LoVo (cell line): ENCODE measurements at regions not wholly inside any gene's neighbourhood (a gene's known extent, or its start where the extent isn't known, plus 50 kb on each side); places are given as distances from the start of the nearest gene placed in this dataset.

ENCODE experiments used
- DNase-seq: peaks from one replicate; pipeline ENCODE4 v3.0.0-alpha.2; 2016; ENCODE audit warnings: low spot score

DNA sequence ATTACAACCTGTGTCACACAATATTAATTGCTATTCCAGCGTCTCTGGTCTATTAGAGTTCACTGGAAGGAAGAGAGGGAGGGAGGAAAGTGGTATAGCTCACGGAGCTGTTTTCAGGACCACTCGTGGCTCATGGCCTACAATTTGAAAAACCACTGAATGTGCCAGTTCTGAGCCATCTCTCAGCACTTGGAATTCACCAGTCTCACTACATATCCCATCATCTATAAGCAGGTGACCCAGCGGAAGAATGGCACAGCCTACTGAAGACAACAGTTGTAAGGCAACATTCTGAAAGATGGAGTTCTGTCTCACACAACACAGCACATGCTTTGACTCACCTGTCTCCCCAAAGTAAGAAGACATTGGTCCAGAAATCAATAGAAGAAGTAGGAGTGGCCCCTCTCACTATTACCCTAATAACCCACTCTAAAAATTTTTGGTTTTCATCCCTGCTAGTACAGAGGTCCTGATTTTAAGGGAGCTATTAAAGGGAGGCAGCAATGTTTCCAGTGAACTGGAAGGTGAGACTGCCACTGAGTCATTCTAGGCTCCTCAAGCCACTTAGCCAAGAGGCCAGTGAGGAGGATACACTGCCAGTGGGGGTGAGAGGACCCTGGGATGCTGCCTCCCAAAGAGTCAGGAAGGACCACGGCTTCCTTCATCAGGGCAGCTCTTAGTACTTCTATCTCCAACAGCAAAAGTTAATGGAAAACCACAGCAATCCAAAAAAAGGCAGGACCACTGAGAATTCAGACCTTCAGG lies 50.0 kb upstream of the DOCK9 start:
- no peak for DNase-seq

DNA sequence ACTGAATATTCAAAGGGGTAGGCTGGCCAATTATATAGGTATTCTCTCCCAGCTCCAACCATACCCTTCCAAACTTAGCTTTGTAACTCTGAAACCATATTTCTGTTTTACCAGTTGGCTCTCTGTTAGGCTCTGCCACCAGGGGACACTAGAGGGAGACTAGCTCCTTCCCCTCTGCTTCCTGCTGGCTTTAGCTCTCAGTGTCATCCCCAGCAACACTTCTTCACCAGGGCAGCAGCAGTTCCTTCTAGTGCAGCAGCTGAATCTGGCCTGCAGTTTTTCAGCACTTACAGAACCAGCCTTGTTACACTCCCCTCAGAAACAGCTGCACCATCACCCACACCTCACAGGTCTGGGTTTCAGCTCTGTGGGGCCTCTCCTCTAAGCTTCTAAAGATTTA lies 51.0 kb upstream of the DOCK9 start:
- DNase-seq, result no peak

DNA sequence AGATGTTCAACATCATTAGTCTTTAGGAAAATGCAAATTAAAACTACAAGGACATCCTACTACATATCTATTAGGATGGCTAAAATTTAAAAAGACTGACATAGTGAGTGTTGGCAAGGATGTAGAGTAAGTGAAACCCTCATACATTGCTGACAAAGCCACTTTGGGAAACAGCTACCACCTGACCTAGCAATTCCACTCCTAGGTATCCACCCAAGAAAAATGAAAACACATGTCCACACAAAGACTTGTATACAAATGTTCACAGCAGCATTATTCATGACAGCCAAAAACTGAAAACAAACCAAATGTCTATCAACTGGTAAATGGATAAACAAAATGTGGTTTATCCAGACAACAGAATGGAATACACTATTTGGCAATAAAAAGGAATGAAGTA lies 51.7 kb upstream of the DOCK9 start:
- no peak for DNase-seq

DNA sequence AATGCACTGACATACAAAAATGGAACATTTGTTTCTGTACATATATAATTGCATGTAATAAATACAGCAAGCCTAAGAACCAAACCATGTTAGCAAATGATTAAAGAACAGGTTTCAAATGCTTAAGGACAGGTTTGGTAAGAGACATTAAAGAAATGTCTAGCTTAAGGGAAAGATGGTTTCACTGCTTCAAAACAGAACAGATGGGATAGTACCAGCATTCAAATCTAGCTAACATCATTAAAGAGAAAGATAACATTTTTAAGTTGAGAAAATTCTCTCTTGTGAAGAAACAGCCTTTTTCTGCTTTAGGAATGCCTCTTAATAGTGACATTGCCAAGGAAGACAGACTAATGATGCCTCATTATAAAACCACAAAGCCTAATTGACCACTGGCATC lies 52.5 kb upstream of the DOCK9 start:
- DNase-seq, result no peak

DNA sequence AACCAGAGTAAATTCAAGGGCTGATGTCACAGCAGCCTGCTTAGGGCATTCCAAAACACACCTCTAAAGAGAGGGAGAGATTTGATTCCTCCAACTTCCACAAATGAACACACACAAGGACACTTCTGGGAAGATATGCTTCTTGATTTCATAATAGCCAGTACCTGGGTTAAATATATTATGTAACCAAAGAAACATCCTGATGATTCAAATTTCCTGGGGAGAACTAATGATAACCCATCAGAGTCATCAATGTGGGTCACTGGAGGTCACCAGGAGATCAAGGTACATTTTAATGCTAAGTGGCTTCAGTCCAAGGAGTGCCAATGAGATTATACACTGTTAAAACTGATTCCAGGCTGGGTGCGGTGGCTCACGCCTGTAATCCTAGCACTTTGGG lies 54.0 kb upstream of the DOCK9 start:
- no peak for DNase-seq

DNA sequence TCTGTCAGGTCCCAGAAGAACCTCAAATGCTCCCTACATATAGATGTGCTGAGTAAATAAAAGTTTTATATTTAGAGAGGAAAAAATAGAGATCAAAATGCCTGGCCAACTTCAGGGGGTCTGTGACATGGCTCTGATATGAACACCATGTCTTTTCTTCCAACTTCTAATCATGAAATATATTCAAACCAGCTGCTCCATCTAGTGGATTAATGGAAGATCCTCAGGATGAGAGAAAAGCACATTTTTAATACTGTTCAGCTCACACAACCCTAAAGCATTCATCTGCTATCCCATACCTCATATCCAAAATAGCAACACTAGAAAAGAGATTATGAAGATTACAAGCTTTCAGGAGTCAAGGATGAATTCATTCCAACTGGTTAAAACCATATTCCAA lies 56.0 kb upstream of the DOCK9 start:
- DNase-seq, result no peak

DNA sequence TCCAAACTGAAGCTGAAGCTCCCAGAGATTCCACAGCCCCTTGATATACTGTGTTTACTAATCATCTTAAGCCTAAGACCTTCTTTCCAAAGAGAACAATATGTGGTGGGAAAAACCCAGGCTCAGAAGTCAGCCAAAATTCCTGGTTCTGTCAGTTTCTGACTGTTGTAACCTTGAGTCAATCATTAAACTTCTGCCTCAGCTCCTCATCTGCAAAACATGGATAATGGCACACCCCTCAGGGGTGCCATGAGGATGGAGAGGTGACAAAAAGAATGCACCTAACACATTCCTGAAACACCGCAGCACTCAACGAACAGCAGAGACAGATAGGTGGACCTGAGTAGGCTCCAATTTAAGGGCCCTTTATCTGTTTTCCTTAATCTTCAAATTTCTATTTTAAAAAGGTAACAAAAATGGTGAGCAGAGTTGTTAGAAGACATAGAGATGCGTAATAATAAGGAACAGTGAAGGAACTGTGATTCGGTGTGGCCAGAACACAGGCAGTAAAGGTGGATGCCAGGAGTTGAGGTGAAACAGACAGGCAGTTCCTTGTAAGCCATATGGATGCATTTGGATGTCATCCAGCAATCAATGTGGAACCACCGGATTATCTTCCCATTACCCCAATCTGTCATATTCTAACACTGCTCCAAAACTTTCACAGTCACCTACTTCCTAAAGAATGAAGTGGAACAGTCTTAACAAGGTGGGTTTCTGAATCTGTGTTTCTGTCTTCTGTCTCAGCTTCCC lies 56.6 kb upstream of the DOCK9 start:
- no peak for DNase-seq

DNA sequence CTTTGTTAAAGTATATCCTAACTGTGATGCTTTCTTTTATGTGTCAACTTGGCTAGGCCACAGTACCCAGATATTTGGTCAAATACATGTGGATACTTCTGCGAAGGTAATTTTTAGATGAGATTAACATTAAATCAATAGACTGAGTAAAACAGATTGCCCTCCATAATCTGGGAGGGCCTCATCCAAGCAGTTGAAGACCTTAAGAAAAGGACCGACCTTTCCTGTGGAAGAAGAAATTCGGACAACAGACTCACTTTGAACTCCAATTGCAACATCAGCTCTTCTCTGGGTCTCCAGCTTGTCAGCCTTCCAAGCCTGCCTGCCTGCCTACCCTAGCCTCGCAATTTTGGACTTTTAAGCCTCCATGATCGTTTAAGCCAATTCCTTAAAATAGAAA lies 57.9 kb upstream of the DOCK9 start:
- no peak for DNase-seq

DNA sequence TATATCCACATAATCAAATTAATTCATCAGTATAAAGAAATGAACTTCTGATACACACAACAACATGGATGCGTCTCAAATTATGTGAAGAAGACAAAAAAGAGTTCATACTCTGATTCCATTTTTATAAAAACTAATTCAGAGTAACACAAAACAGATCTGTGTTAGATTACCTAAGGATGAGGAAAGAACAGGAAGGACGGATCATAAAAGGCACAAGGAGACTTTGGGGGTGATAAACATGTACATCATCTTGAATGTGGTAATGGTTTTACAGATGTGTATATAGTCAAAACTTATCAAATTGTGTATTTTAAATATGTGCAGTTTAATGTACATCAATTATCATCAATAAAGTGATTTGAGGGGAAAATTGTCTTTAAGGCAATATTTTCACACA lies 59.9 kb upstream of the DOCK9 start:
- DNase-seq, result no peak

DNA sequence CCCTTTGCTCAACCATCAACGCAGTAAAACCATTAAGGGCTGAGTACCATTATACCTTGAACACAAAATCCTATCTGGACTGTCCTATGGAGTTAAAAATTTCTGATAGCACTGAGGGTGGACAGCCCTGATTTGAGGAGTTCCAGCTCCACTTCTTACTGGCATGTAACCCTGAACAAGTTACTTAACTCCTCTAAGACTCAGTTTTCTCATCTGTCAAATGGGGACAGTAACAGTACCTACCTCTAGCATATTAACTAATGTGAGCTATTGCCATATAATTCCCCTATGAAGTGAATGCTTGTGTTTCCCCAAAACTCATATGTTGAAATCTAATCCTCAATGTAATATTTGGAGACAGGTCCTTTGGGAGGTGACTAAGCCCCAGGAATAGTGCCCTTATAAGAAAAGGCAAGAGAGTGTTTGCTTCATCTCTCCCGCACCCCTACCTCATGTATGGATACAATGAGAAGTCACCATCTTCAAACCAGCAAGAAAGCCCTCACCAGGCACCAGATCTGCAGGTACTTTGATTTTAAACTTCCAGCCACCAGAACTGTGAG lies 61.9 kb upstream of the DOCK9 start:
- DNase-seq, result no peak

DNA sequence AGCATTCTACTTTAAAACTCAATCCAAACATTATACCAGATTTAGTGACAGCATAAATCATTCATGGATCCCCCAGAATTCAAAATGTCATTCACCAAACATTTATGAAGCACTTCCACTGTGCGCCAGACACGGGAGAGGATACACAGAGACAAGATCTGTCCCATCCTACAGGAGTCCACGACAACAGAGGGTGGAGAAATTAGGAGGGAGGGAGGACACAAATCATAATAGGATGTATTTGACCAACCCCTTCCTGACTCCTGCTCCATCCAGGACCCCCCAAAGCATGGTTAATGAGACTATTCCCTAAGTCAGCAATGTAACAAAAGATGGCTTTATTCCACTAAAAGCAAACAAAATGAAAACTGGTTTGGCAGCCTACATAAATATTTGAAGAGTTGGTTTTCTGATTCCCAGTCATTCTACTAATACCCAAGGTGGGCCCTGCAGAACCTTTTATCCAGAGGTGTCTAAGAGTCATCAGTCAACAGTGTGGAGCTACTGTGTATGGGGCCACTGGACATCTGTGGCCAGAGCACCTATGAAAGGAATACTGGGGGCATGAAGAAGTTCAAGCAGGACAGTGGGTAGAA lies 62.8 kb upstream of the DOCK9 start:
- no peak for DNase-seq

DNA sequence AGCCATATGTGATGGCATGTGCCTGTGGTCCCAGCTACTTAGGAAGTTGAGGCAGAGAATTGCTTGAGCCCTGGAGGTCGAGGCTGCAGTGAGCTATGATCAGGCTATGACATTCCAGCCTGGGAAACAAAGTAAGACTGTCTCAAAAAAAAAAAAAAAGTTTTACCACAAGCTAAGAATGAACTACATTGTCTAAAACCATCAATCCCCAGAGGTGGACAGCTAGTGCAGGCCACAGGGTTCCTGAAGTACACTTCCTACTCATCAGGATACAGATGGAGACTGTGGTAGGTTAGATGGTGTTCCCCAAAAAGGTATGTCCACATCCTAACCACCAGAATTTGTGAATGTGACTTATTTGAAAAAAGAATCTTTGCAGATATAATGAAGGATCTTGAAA lies 63.5 kb upstream of the DOCK9 start:
- no peak for DNase-seq

DNA sequence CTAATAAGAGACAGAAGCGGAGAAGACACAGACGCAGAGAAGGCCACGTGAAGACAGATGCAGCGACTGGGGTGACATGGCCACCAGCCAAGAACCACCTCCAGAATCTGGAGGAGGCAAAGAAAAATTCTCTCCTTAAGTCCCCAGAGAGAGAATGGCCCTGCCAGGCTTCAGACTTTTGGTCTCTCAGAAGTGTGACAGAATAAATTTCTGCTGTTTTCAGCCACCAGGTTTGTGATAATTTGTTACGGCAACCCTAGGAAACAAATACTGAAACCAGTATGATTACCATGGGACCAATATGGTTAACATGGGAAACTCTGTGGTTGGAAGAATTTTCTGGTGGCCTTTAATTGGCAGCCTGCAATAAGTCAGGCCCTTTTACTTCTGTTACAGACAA lies 63.9 kb upstream of the DOCK9 start:
- no peak for DNase-seq

DNA sequence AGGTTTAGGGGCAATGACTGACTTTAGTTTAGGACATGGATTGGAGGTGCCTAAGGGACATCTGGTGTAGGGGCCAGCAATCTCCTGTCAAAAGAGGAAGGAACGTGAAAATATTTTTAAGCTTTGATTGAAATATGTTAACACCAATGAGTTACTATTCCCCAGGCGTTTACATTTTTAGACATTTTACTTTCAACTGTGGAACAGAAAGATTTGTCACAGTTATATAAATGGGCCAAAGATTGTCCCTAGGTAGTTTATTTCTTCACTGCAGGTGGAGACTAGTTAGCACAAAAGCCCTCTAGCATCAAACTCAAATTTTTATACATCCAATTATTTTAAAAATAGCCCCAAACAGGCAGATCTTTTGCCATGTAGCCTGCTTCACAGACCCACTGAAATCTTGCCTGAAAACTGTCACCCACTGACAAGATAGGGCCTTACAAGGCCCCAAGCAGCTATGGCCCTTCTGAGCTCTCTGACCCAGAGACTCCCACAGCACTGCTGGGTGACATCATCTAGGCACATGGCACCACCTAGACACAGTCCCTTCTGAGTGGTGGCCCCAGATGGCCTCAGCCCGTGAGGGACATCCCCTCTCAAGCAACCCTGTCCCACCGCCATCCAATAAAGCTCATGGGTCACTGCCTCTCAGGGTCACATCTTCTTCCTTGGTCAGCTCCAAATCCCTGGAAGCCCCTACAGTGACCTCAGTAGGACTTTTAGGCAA lies 64.8 kb upstream of the DOCK9 start:
- no peak for DNase-seq

DNA sequence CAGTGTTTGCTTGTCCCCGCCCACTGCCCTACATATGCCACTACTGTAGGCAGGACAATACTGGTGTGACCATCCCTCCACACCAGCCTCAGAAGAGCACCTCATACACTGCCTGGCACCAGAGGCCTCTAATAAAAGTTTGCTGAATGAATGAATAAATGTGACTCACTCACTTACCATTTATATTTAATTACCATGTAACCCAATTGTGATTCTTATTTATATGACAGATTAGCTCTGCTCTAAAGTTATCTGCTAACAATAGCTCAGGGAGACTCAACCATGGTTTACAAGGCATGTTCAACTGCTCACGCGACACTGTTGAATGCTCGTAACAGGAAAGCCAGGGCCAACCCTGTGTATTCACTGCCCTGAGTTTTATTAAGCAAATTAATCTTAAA lies 66.0 kb upstream of the DOCK9 start:
- no peak for DNase-seq

DNA sequence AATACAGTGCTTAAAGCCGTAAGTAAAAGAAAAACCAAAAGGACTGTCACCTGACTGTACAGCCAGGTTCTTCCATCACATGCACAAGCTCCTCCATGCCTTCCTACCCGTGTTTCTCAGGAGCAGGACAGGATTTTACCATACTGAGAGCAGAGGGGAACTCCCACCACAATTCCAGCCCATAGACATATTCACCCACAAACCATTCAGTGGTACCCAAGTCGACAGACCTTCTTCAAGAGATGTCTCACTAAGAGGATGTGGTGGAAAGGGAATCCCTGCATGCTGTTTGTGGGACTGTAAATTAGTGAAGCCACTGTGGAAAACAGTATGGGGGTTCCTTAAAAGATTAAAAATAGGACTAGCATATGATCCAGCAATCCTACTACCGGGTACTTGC lies 66.9 kb upstream of the DOCK9 start:
- no peak for DNase-seq

DNA sequence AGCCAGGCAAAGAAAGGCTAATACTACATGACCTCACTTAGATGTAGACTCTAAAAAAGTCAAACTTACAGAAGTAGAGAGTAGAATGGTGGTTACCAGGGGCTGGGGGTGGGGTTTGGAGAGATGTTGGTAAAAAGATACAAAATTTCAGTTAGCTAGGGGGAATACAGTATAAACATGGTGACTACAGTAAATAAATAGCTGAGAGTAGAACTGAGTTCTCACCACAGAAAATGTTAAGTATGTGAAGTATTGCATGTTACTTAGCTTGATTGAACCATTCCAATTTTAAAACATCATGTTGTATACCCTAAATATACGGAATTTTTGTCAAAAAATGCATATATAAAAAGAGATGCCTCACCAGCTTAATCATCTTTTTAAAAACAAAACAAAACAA lies 67.5 kb upstream of the DOCK9 start:
- DNase-seq, result no peak

DNA sequence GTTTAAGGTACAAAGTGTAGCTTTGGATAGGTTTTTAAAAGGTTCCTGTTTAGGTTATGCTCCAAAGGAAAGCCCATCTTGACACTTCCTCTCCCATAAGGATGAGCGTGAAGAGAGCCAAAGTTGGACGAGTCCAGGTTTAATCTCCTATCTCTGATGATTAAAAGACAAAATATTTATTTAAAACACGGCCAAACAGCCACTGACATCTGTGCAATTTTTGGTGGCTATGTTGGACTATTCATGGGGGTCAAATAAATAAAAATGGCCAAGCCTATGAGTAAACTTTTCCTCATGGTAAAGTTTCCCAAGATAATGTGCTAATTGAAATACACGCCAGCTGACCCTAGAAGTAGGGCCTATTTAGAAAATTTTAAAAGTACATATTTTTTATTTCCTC lies 69.0 kb upstream of the DOCK9 start:
- DNase-seq, result no peak

DNA sequence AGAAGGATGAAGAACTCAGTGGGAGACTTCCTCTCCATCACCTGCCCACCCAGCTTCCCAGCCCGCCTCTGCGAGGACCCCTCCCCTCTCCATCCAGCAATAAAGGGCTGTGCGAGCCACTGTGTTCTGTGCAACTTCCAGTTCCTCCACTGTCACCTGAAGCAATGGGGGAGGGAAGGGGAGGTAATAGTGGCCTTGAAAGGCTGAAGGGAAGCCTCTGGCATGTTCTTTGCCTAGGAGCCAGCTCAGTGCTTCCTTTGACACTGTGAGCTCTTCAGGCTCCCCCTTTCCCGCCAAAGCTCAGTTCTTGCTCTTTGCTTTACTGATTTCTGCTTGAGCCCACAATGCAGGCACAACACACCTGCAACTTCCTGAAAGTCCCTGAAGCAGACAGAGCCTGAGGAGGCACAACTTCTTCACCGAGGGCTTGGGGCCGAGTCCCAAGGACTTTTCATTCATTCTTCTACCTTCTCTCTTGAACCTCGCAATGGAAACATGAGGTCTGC lies 73.2 kb upstream of the DOCK9 start:
- no peak for DNase-seq

DNA sequence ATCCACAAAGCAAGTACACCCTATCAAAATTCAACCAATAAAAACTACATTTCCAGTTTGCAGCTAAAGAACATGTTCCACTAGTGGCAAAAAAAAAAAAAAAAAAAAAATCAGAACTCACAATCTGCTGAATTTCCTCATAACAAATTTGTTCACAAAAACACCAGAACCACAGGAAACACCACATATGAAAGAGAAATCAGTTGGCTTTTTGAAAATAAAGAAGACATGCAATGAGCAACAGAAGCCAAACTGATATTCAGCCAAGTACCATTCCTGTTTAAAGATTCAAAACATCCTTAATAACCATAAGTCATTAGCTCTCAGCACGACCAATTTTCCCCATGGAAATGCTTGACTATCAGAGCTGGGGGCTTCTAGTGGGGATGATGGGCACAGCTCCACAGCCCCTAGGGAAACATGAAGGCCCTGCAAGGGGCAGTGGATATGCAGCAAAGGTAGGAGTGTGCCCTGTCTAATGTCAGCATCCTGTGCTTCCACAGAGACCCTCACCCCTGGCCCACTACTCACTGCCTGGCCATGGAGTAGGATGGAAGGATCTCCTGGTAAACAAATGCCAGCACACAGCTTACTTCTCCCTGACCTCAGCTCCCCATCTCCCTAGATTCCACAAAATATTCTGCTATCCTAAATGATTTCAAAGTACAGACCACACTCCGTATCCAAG lies 74.0 kb upstream of the DOCK9 start:
- no peak for DNase-seq

DNA sequence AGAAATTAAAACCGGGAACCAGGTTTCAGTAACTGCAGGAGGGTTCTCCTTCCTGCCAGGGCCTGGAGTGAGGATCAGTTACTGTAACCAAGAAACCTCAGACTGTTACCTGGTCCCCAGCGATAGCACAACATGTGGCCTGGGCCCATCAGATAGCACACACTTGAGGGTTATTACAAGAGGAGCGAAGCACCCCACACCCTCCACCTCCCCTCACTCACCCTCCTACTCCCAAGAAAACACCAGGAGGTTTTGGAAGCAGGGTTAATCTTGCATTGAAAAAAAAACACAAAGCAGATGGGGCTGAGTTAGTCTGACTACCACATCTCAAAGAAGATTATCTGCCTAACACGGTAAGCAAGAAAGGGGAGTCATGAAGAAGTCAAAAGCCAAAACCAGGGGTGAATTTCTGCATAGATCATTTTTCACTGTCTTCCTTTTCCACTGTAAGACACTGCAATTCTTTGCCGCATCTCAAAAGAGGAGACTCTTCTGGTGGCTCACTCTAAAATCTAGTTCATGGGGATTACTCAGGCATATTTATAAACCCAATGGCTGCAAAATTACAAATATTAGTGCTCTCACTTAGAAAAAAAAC lies 75.9 kb upstream of the DOCK9 start:
- no peak for DNase-seq
